Mesenchymal stem cell (in vitro differentiated cells and primary cell): ENCODE measurements at regions not wholly inside any gene's neighbourhood (a gene's known extent, or its start where the extent isn't known, plus 50 kb on each side); places are given as distances from the start of the nearest gene placed in this dataset.
A peak's percentile ranks its signal among the peaks of the same experiment; 100 is the strongest.

Source experiments
- DNase-seq: peaks from one replicate; pipeline ENCODE4 v3.0.0-alpha.2; 2013
- H2AFZ ChIP-seq: one replicate; pipeline ENCODE4 v1.6.1; 2013; ENCODE audit warnings: low read depth, mild to moderate bottlenecking, control low read depth, inconsistent platforms, low read length, moderate library complexity
- H2AK5ac ChIP-seq: 2 replicates; pipeline ENCODE4 v1.6.1; 2013; ENCODE audit warnings: low read length, moderate library complexity, mild to moderate bottlenecking, inconsistent platforms; ENCODE audit not compliant: severe bottlenecking
- H2BK120ac ChIP-seq: one replicate; pipeline ENCODE4 v1.6.1; 2013; ENCODE audit warnings: low read depth, mild to moderate bottlenecking, inconsistent platforms, low read length, moderate library complexity
- H2BK12ac ChIP-seq, 2 experiments: one replicate each; pipeline ENCODE4 v1.6.1; 2013; ENCODE audit warnings: inconsistent platforms in 2 of 2, low read length in 2 of 2, mild to moderate bottlenecking in 2 of 2, moderate library complexity in 2 of 2, control low read depth in 1 of 2
- H2BK15ac ChIP-seq: one replicate; pipeline ENCODE4 v1.6.1; 2013; ENCODE audit warnings: mild to moderate bottlenecking, low read depth, inconsistent platforms; ENCODE audit not compliant: poor library complexity, severe bottlenecking
- H2BK5ac ChIP-seq: 2 replicates; pipeline ENCODE4 v1.6.1; 2013; ENCODE audit warnings: low read depth, mild to moderate bottlenecking, low read length, control low read depth, inconsistent platforms; ENCODE audit not compliant: poor library complexity, severe bottlenecking
- H3K14ac ChIP-seq, 2 experiments: one replicate each; pipeline ENCODE4 v1.6.1; 2013; ENCODE audit warnings: inconsistent platforms in 2 of 2, low read length in 2 of 2, control low read depth in 1 of 2, mild to moderate bottlenecking in 1 of 2, moderate library complexity in 1 of 2
- H3K18ac ChIP-seq, 2 experiments: one replicate each; pipeline ENCODE4 v1.6.1; 2013; ENCODE audit warnings: inconsistent platforms in 2 of 2, low read length in 2 of 2, control low read depth in 1 of 2, low read depth in 1 of 2, mild to moderate bottlenecking in 1 of 2
- H3K23ac ChIP-seq, 2 experiments: one replicate each; pipeline ENCODE4 v1.6.1; 2013; ENCODE audit warnings: inconsistent platforms in 2 of 2, low read length in 2 of 2, mild to moderate bottlenecking in 2 of 2, moderate library complexity in 2 of 2, control low read depth in 1 of 2
- H3K27ac ChIP-seq: 2 replicates; pipeline ENCODE4 v1.5.1; 2013; ENCODE audit warnings: mild to moderate bottlenecking, moderate library complexity, low read length, control low read depth, inconsistent platforms; ENCODE audit not compliant: poor library complexity, severe bottlenecking
- H3K27me3 ChIP-seq, 2 experiments: 2 replicates each; pipeline versions ENCODE4 v1.6.1 to v1.7.0; 2013; ENCODE audit warnings: low read length in 2 of 2, mild to moderate bottlenecking in 2 of 2, moderate library complexity in 2 of 2, control low read depth in 1 of 2, inconsistent platforms in 1 of 2; ENCODE audit not compliant: control insufficient read depth in 1 of 2, insufficient read depth in 1 of 2
- H3K36me3 ChIP-seq, 2 experiments: 2 replicates each; pipeline versions ENCODE4 v1.6.1 to v1.7.0; 2013; ENCODE audit warnings: low read length in 2 of 2, control low read depth in 1 of 2, inconsistent platforms in 1 of 2, low read depth in 1 of 2, mild to moderate bottlenecking in 1 of 2; ENCODE audit not compliant: insufficient read depth in 2 of 2, control insufficient read depth in 1 of 2
- H3K4ac ChIP-seq, 2 experiments: one replicate each; pipeline ENCODE4 v1.6.1; 2013; ENCODE audit warnings: inconsistent platforms in 2 of 2, low read length in 2 of 2, mild to moderate bottlenecking in 2 of 2, moderate library complexity in 2 of 2, control low read depth in 1 of 2, low read depth in 1 of 2
- H3K4me1 ChIP-seq: 2 replicates; pipeline ENCODE4 v1.6.1; 2013; ENCODE audit warnings: low read depth, low read length, control low read depth; ENCODE audit not compliant: control insufficient read depth, insufficient read depth
- H3K4me2 ChIP-seq: 2 replicates; pipeline ENCODE4 v1.6.1; 2013; ENCODE audit warnings: low read length, mild to moderate bottlenecking, inconsistent platforms; ENCODE audit not compliant: poor library complexity, severe bottlenecking
- H3K4me3 ChIP-seq, 2 experiments: 2 replicates each; pipeline versions ENCODE4 v1.5.1 to v1.7.0; 2013; ENCODE audit warnings: low read length in 2 of 2, mild to moderate bottlenecking in 2 of 2, control low read depth in 1 of 2, low read depth in 1 of 2; ENCODE audit not compliant: insufficient read depth in 1 of 2
- H3K79me1 ChIP-seq: replicated peaks from 2 replicates; pipeline ENCODE4 v1.6.1; 2013; ENCODE audit warnings: mild to moderate bottlenecking, control low read depth, low read length, inconsistent platforms; ENCODE audit not compliant: poor library complexity, severe bottlenecking
- H3K9ac ChIP-seq: 2 replicates; pipeline ENCODE4 v1.7.0; 2013; ENCODE audit warnings: mild to moderate bottlenecking, low read length, moderate library complexity
- H3K9me3 ChIP-seq: 2 replicates; pipeline ENCODE4 v1.7.0; 2013; ENCODE audit warnings: mild to moderate bottlenecking, low read length; ENCODE audit not compliant: control insufficient read depth
- H4K8ac ChIP-seq: one replicate; pipeline ENCODE4 v1.6.1; 2013; ENCODE audit warnings: inconsistent platforms, mild to moderate bottlenecking, low read length, moderate library complexity
- H4K91ac ChIP-seq: one replicate; pipeline ENCODE4 v1.6.1; 2013; ENCODE audit warnings: mild to moderate bottlenecking, low read length, inconsistent platforms
- WGBS: methylation state at CpG from one replicate; pipeline ENCODE4 v1.1.7; 2013; ENCODE audit warnings: mixed read lengths; 5-methylcytosine and 5-hydroxymethylcytosine counted together

GRCh38 chr10:3666525-3667302 is 118.3 kb downstream of the KLF6 start:
- Histone ChIP-seq H3K9me3 (no peaks in the 10 kb centered on the region), H3K4me3 (no peak overlapping the region), H3K27ac (no peak overlapping the region), H3K36me3 (no peaks in the 10 kb centered on the region), H3K23ac (no peak overlapping the region), H2AK5ac (peak overlapping the region; percentile 3), H2BK12ac (peak overlapping the region; percentile 49 to 63), H3K79me1 (no peaks in the 10 kb centered on the region), H3K27me3 (no peaks in the 10 kb centered on the region), H3K4ac (peak overlapping the region in 1 of 2 experiments; percentile 25), H3K4me2 (no peak overlapping the region), H3K18ac (no peak overlapping the region), H2AFZ (no peak overlapping the region), H2BK120ac (no peak overlapping the region), H3K9ac (no peak overlapping the region), H2BK5ac (no peak overlapping the region), H4K8ac (peak overlapping the region; percentile 35), H3K4me1 (peaks cover 2% of the 10 kb centered on the region), H3K14ac (peak overlapping the region in 1 of 2 experiments; percentile 51), H4K91ac (peak overlapping the region; percentile 30), H2BK15ac (peak overlapping the region; percentile 31)
- no peak for DNase-seq
- WGBS: 95% methylated on average over 13 of the region's 14 CpGs

- no peak overlapping the region for H4K8ac ChIP-seq
- H2AFZ ChIP-seq: no peak overlapping the region
- H3K4me2 ChIP-seq: no peak overlapping the region
- H3K4me3 ChIP-seq: no peak overlapping the region
- no peaks in the 10 kb centered on the region for H3K36me3 ChIP-seq
- H3K79me1 ChIP-seq: no peaks in the 10 kb centered on the region
- no peak overlapping the region for H3K14ac ChIP-seq
- no peaks in the 10 kb centered on the region for H3K27me3 ChIP-seq
- H3K4ac ChIP-seq: no peak overlapping the region
- DNase-seq: no peak
- H3K9me3 ChIP-seq: no peaks in the 10 kb centered on the region
- WGBS: 84% methylated on average over 15 of the region's 15 CpGs
- no peak overlapping the region for H3K9ac ChIP-seq
- no peak overlapping the region for H2BK120ac ChIP-seq
- no peak overlapping the region for H2BK15ac ChIP-seq
- H3K4me1 ChIP-seq: peaks cover 2% of the 10 kb centered on the region
- H2BK12ac ChIP-seq: peak overlapping the region in 1 of 2 experiments; percentile 49
- H2AK5ac ChIP-seq: no peak overlapping the region
- H3K23ac ChIP-seq: no peak overlapping the region
- no peak overlapping the region for H3K27ac ChIP-seq
- no peak overlapping the region for H3K18ac ChIP-seq
- H2BK5ac ChIP-seq: no peak overlapping the region
- H4K91ac ChIP-seq: no peak overlapping the region
Observed at GRCh38 chr10:3665316-3665908, 119.6 kb downstream of the KLF6 start.

GRCh38 chr10:3662775-3663174 is 122.2 kb downstream of the KLF6 start:
- Histone ChIP-seq H3K4me2 (no peak overlapping the region), H2BK120ac (no peak overlapping the region), H3K79me1 (no peaks in the 10 kb centered on the region), H3K27me3 (no peaks in the 10 kb centered on the region), H3K27ac (no peak overlapping the region), H3K4me1 (no peaks in the 10 kb centered on the region), H2BK12ac (no peak overlapping the region), H3K9me3 (no peaks in the 10 kb centered on the region), H3K9ac (no peak overlapping the region), H2AK5ac (no peak overlapping the region), H3K14ac (no peak overlapping the region), H2BK15ac (no peak overlapping the region), H3K23ac (no peak overlapping the region), H3K4ac (no peak overlapping the region), H3K18ac (no peak overlapping the region), H4K91ac (no peak overlapping the region), H3K4me3 (no peak overlapping the region), H3K36me3 (no peaks in the 10 kb centered on the region), H2AFZ (no peak overlapping the region), H2BK5ac (no peak overlapping the region), H4K8ac (no peak overlapping the region)
- no peak for DNase-seq
- WGBS: 96% methylated on average over 2 of the region's 2 CpGs

GRCh38 chr10:3661271-3661670 is 123.7 kb downstream of the KLF6 start:
- Histone ChIP-seq H4K91ac (no peak overlapping the region), H2AFZ (no peak overlapping the region), H4K8ac (no peak overlapping the region), H3K27ac (no peak overlapping the region), H3K18ac (no peak overlapping the region), H3K4me1 (no peaks in the 10 kb centered on the region), H3K23ac (no peak overlapping the region), H3K4me2 (no peak overlapping the region), H3K14ac (no peak overlapping the region), H2BK12ac (no peak overlapping the region), H3K9me3 (no peaks in the 10 kb centered on the region), H2BK120ac (no peak overlapping the region), H2BK15ac (no peak overlapping the region), H3K79me1 (no peaks in the 10 kb centered on the region), H3K36me3 (no peaks in the 10 kb centered on the region), H2AK5ac (no peak overlapping the region), H3K27me3 (no peaks in the 10 kb centered on the region), H3K4ac (no peak overlapping the region), H3K9ac (no peak overlapping the region), H3K4me3 (no peak overlapping the region), H2BK5ac (no peak overlapping the region)
- no peak for DNase-seq
- WGBS: 80% methylated on average over 3 of the region's 3 CpGs
